ENCODE measurements at regions not wholly inside any gene's neighbourhood (a gene's known extent, or its start where the extent isn't known, plus 50 kb on each side); places are given as distances from the start of the nearest gene placed in this dataset.

- no peak for DNase-seq
Measured at GRCh38 chr15:96687388-96688107, 357.0 kb downstream of the NR2F2 start.

- DNase-seq, result no peak
Measured at GRCh38 chr15:96690733-96691132, 360.2 kb downstream of the NR2F2 start.

- no peak for DNase-seq
Measured at GRCh38 chr15:96692826-96693225, 362.3 kb downstream of the NR2F2 start.

- no peak for DNase-seq
Measured at GRCh38 chr15:96693515-96693914, 363.0 kb downstream of the NR2F2 start.

- DNase-seq, result no peak
Measured at GRCh38 chr15:96693990-96694517, 363.6 kb downstream of the NR2F2 start.

- no peak for DNase-seq
Measured at GRCh38 chr15:96695426-96695825, 364.9 kb downstream of the NR2F2 start.

- DNase-seq, result no peak
Measured at GRCh38 chr15:96699871-96700401, 369.4 kb downstream of the NR2F2 start.

GRCh38 chr15:96700555-96700954, 370.1 kb downstream of the NR2F2 start:
- DNase-seq, result no peak

- DNase-seq, result no peak
Measured at GRCh38 chr15:96701443-96701842, 370.9 kb downstream of the NR2F2 start.

- DNase-seq, result no peak
Measured at GRCh38 chr15:96701877-96702276, 371.4 kb downstream of the NR2F2 start.

- no peak for DNase-seq
Measured at GRCh38 chr15:96702589-96702988, 372.1 kb downstream of the NR2F2 start.

- no peak for DNase-seq
Measured at GRCh38 chr15:96703091-96703490, 372.6 kb downstream of the NR2F2 start.

GRCh38 chr15:96703794-96704550, 373.5 kb downstream of the NR2F2 start:
- no peak for DNase-seq

- DNase-seq, result no peak
Measured at GRCh38 chr15:96716075-96716474, 385.6 kb downstream of the NR2F2 start.

GRCh38 chr15:96716478-96716877, 386.0 kb downstream of the NR2F2 start:
- DNase-seq, result no peak

GRCh38 chr15:96720251-96720650, 389.8 kb downstream of the NR2F2 start:
- no peak for DNase-seq

GRCh38 chr15:96720656-96721055, 390.2 kb downstream of the NR2F2 start:
- no peak for DNase-seq

- no peak for DNase-seq
Measured at GRCh38 chr15:96728591-96728990, 398.1 kb downstream of the NR2F2 start.

GRCh38 chr15:96732704-96733103, 402.2 kb downstream of the NR2F2 start:
- no peak for DNase-seq

GRCh38 chr15:96733721-96734120, 403.2 kb downstream of the NR2F2 start:
- no peak for DNase-seq

GRCh38 chr15:96735632-96736240, 405.2 kb downstream of the NR2F2 start:
- no peak for DNase-seq

GRCh38 chr15:96736384-96736783, 405.9 kb downstream of the NR2F2 start:
- DNase-seq, result no peak

GRCh38 chr15:96737408-96737807, 406.9 kb downstream of the NR2F2 start:
- DNase-seq, result no peak
